ENCODE measurements at regions not wholly inside any gene's neighbourhood (a gene's known extent, or its start where the extent isn't known, plus 50 kb on each side); places are given as distances from the start of the nearest gene placed in this dataset.

DNA sequence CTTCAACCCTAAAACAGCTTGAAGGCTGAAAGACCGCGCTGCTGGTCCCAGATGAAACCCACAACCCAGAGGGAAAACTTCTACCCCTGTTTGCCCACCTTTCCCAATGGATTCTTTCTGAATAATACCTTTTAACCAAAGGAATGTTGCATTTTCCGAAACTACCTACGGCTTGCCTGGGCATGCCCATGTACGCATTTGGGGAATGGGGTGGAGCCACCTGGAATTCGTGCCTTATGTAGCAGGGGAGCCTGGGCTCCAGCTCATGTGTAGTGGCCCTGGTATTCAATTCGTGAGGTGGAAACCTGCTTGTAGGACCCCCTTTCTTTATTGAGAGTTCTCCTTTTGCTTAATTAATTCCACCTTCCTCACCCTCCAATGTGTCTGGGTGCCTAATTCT is 256.6 kb upstream of the RGS18 start (continued):
- TF ChIP-seq, protein P1, sequence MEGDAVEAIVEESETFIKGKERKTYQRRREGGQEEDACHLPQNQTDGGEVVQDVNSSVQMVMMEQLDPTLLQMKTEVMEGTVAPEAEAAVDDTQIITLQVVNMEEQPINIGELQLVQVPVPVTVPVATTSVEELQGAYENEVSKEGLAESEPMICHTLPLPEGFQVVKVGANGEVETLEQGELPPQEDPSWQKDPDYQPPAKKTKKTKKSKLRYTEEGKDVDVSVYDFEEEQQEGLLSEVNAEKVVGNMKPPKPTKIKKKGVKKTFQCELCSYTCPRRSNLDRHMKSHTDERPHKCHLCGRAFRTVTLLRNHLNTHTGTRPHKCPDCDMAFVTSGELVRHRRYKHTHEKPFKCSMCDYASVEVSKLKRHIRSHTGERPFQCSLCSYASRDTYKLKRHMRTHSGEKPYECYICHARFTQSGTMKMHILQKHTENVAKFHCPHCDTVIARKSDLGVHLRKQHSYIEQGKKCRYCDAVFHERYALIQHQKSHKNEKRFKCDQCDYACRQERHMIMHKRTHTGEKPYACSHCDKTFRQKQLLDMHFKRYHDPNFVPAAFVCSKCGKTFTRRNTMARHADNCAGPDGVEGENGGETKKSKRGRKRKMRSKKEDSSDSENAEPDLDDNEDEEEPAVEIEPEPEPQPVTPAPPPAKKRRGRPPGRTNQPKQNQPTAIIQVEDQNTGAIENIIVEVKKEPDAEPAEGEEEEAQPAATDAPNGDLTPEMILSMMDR (IDR thresholded peaks at IDR 0.05) = no peak
- TF ChIP-seq MXD4 (CRISPR knock-in tag; IDR thresholded peaks at IDR 0.05; ENCODE audit: borderline replicate concordance) = no peak
- no peak for TF ChIP-seq MAX (CRISPR knock-in tag; IDR thresholded peaks at IDR 0.05)
- TF ChIP-seq IRF1 (CRISPR knock-in tag; IDR thresholded peaks at IDR 0.05) = no peak
- TF ChIP-seq, protein P2, sequence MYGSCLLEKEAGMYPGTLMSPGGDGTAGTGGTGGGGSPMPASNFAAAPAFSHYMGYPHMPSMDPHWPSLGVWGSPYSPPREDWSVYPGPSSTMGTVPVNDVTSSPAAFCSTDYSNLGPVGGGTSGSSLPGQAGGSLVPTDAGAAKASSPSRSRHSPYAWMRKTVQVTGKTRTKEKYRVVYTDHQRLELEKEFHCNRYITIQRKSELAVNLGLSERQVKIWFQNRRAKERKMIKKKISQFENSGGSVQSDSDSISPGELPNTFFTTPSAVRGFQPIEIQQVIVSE (CRISPR knock-in tag; IDR thresholded peaks at IDR 0.05; ENCODE audit: borderline replicate concordance) = no peak
- TF ChIP-seq, protein P3, sequence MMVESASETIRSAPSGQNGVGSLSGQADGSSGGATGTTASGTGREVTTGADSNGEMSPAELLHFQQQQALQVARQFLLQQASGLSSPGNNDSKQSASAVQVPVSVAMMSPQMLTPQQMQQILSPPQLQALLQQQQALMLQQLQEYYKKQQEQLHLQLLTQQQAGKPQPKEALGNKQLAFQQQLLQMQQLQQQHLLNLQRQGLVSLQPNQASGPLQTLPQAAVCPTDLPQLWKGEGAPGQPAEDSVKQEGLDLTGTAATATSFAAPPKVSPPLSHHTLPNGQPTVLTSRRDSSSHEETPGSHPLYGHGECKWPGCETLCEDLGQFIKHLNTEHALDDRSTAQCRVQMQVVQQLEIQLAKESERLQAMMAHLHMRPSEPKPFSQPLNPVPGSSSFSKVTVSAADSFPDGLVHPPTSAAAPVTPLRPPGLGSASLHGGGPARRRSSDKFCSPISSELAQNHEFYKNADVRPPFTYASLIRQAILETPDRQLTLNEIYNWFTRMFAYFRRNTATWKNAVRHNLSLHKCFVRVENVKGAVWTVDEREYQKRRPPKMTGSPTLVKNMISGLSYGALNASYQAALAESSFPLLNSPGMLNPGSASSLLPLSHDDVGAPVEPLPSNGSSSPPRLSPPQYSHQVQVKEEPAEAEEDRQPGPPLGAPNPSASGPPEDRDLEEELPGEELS (CRISPR knock-in tag; IDR thresholded peaks at IDR 0.05) = no peak

GRCh38 chr1:191904991-191905390 is 253.3 kb upstream of the RGS18 start:
- peaks cover 49% of the 10 kb centered on the region for H3K9me3 Mint-ChIP-seq
- peaks cover 24% of the 10 kb centered on the region for H3K4me1 Mint-ChIP-seq
- H3K36me3 Mint-ChIP-seq = peaks cover 42% of the 10 kb centered on the region
- ATAC-seq (no peak), DNase-seq (ENCODE audit: low spot score) (no peak)
- H3K4me3 Mint-ChIP-seq = no peak overlapping the region
- TF ChIP-seq, protein P4, sequence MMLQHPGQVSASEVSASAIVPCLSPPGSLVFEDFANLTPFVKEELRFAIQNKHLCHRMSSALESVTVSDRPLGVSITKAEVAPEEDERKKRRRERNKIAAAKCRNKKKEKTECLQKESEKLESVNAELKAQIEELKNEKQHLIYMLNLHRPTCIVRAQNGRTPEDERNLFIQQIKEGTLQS (CRISPR knock-in tag; conservative IDR thresholded peaks at IDR 0.05) = no peak
- H3K27me3 Mint-ChIP-seq (ENCODE audit: low read depth) = no peaks in the 10 kb centered on the region
- no peak overlapping the region for H3K27ac Mint-ChIP-seq
- ChIA-PET POLR2A (no interaction called here), CTCF (no interaction called here)

DNA sequence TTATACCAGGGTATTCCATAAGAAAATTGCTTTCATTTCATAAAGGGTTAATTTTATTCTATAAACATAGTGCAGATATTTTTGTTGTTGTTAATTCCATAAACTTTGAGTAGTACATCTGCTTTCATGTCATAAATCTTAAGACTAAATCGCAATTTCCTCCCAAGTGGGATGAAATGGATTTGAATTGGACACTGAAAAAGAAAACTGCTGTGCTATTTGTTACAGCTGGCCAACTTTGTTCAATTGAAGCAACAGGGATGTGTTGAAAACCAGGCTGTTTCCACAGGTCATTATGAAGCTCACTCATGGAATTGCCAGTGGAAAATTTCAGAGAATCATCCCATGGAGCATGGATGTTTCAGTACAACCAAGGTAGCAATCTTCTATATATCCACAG is 252.5 kb upstream of the RGS18 start:
- Mint-ChIP-seq H3K36me3 (peaks cover 47% of the 10 kb centered on the region), H3K4me3 (no peak overlapping the region), H3K27me3 (ENCODE audit: low read depth) (no peaks in the 10 kb centered on the region), H3K9me3 (peaks cover 51% of the 10 kb centered on the region), H3K27ac (no peak overlapping the region), H3K4me1 (peaks cover 31% of the 10 kb centered on the region)
- ChIA-PET CTCF (no interaction called here), POLR2A (no interaction called here)
- ATAC-seq = no peak
- DNase-seq (ENCODE audit: low spot score) = no peak
- TF ChIP-seq, protein P5, sequence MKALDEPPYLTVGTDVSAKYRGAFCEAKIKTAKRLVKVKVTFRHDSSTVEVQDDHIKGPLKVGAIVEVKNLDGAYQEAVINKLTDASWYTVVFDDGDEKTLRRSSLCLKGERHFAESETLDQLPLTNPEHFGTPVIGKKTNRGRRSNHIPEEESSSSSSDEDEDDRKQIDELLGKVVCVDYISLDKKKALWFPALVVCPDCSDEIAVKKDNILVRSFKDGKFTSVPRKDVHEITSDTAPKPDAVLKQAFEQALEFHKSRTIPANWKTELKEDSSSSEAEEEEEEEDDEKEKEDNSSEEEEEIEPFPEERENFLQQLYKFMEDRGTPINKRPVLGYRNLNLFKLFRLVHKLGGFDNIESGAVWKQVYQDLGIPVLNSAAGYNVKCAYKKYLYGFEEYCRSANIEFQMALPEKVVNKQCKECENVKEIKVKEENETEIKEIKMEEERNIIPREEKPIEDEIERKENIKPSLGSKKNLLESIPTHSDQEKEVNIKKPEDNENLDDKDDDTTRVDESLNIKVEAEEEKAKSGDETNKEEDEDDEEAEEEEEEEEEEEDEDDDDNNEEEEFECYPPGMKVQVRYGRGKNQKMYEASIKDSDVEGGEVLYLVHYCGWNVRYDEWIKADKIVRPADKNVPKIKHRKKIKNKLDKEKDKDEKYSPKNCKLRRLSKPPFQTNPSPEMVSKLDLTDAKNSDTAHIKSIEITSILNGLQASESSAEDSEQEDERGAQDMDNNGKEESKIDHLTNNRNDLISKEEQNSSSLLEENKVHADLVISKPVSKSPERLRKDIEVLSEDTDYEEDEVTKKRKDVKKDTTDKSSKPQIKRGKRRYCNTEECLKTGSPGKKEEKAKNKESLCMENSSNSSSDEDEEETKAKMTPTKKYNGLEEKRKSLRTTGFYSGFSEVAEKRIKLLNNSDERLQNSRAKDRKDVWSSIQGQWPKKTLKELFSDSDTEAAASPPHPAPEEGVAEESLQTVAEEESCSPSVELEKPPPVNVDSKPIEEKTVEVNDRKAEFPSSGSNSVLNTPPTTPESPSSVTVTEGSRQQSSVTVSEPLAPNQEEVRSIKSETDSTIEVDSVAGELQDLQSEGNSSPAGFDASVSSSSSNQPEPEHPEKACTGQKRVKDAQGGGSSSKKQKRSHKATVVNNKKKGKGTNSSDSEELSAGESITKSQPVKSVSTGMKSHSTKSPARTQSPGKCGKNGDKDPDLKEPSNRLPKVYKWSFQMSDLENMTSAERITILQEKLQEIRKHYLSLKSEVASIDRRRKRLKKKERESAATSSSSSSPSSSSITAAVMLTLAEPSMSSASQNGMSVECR (CRISPR knock-in tag; IDR thresholded peaks at IDR 0.05; ENCODE audit: borderline replicate concordance) = no peak
- no peak for TF ChIP-seq RORB (CRISPR knock-in tag; IDR thresholded peaks at IDR 0.05)
- no peak for TF ChIP-seq MAX (CRISPR knock-in tag; IDR thresholded peaks at IDR 0.05)
- TF ChIP-seq FOXJ3 (CRISPR knock-in tag; IDR thresholded peaks at IDR 0.05; ENCODE audit: borderline replicate concordance) = no peak
